Right lobe of liver (tissue), 6 donors: ENCODE measurements at regions not wholly inside any gene's neighbourhood (a gene's known extent, or its start where the extent isn't known, plus 50 kb on each side); places are given as distances from the start of the nearest gene placed in this dataset.

ENCODE experiments used
- ATAC-seq, 4 donors: fragments of 200-7000 bp; cut with Tn5 transposase; one replicate each; pipeline ENCODE4 v1.9.1; 2020; ENCODE audit warnings: mild to moderate bottlenecking in 4 of 4, moderate library complexity in 4 of 4
- DNase-seq, 3 donors: peaks; one replicate each; pipeline ENCODE4 v3.0.0-alpha.2; 2020
- H3K27ac ChIP-seq, 3 donors: fragments of 200-600 bp; one replicate each; pipeline ENCODE4 v1.8.0; 2022
- H3K27me3 ChIP-seq, 2 donors: fragments of 200-600 bp; one replicate each; pipeline ENCODE4 v1.8.0; 2022
- H3K36me3 ChIP-seq, 4 donors: fragments of 200-600 bp; sonication (generic) in 1 of 4; one replicate each; pipeline versions ENCODE4 v1.5.1 to v1.8.0; 2017 to 2022; ENCODE audit warnings: control low read depth in 1 of 4
- H3K4me1 ChIP-seq, 4 donors: fragments of 200-600 bp; sonication (generic) in 1 of 4; one replicate each; pipeline versions ENCODE4 v1.5.1 to v1.8.0; 2017 to 2022; ENCODE audit warnings: control low read depth in 1 of 4
- H3K4me3 ChIP-seq, 3 donors: fragments of 200-600 bp; one replicate each; pipeline ENCODE4 v1.8.0; 2022
- H3K9me3 ChIP-seq, 4 donors: fragments of 200-600 bp; sonication (generic) in 1 of 4; one replicate each; pipeline versions ENCODE4 v1.5.1 to v1.8.0; 2017 to 2022; ENCODE audit warnings: control low read depth in 1 of 4
- CTCF ChIP-seq, 4 donors: fragments of 200-600 bp in 3 of 4; fragments of 450-650 bp in 1 of 4; IDR thresholded peaks; one replicate each; pipeline versions ENCODE4 v1.5.1 to v1.8.0; 2016 to 2022; ENCODE audit warnings: antibody characterized with exemption in 4 of 4, mild to moderate bottlenecking in 2 of 4
- POLR2A ChIP-seq: fragments of 450-650 bp; IDR thresholded peaks from one replicate; pipeline ENCODE4 v1.6.1; 2017; ENCODE audit warnings: antibody characterized with exemption, mild to moderate bottlenecking
- whole genome bisulfite sequencing: methylation state at CpG from one replicate; pipeline ENCODE4 v1.1.6; 2018; ENCODE audit warnings: low coverage, low lambda C conversion rate; ENCODE audit not compliant: insufficient coverage; ENCODE audit errors: missing lambda C conversion rate; 5-methylcytosine and 5-hydroxymethylcytosine counted together
- intact Hi-C, 2 donors: fragments of 100-400 bp; cut with DNase I; formaldehyde crosslinking; loops; one replicate each; pipeline versions ENCODE4 v1.11.2 to v1.14.1; 2022
- donor health status: DM: no; HTN: yes; CAD: no.
- donor health status: DM: no; HTN: no; CAD: no.
- donor health status: DM: no; HTN: no; CAD: no.
- donor health status: DM: no; HTN: yes; CAD: no.
- donor health status: DM: no; HTN: yes; CAD: no.

GRCh38 chr6:147806697-147807096 is 298.2 kb downstream of the SAMD5 start:
- no peak for DNase-seq
- 100% methylated on average over 1 of the region's 1 CpG for WGBS
- intact Hi-C loops: no loop called here
- H3K9me3 ChIP-seq: peaks cover 0 to 9% (median 0%) of the 10 kb centered on the region in 4 donors
- no peaks in the 10 kb centered on the region for H3K4me1 ChIP-seq
- H3K4me3 ChIP-seq: no peak overlapping the region
- no peak for ATAC-seq
- no peaks in the 10 kb centered on the region for H3K36me3 ChIP-seq
- TF ChIP-seq POLR2A: no peak
- no peak for TF ChIP-seq CTCF (IDR thresholded peaks at IDR 0.05)
- no peaks in the 10 kb centered on the region for H3K27me3 ChIP-seq
- H3K27ac ChIP-seq: no peak overlapping the region

GRCh38 chr6:147808640-147809039 is 300.1 kb downstream of the SAMD5 start:
- no peaks in the 10 kb centered on the region for H3K27me3 ChIP-seq
- no peak for ATAC-seq
- H3K4me1 ChIP-seq: no peaks in the 10 kb centered on the region
- 42% methylated on average over 4 of the region's 4 CpGs for WGBS
- H3K36me3 ChIP-seq: no peaks in the 10 kb centered on the region
- H3K9me3 ChIP-seq: peaks cover 0 to 9% (median 0%) of the 10 kb centered on the region in 4 donors
- no peak for TF ChIP-seq CTCF (IDR thresholded peaks at IDR 0.05)
- TF ChIP-seq POLR2A: no peak
- H3K27ac ChIP-seq: no peak overlapping the region
- H3K4me3 ChIP-seq: no peak overlapping the region
- DNase-seq: no peak
- intact Hi-C loops: no loop called here

- intact Hi-C loops: no loop called here
- Histone ChIP-seq H3K9me3 (no peaks in the 10 kb centered on the region), H3K4me1 (no peaks in the 10 kb centered on the region), H3K27me3 (no peaks in the 10 kb centered on the region), H3K27ac (no peak overlapping the region), H3K4me3 (no peak overlapping the region), H3K36me3 (no peaks in the 10 kb centered on the region)
- ATAC-seq (no peak), DNase-seq (no peak)
- TF ChIP-seq POLR2A: no peak
- no peak for TF ChIP-seq CTCF (IDR thresholded peaks at IDR 0.05)
- 55% methylated on average over 6 of the region's 6 CpGs for WGBS
Measured at GRCh38 chr6:147811913-147812629, 303.6 kb downstream of the SAMD5 start.

GRCh38 chr6:147817042-147817689 is 308.7 kb downstream of the SAMD5 start:
- Histone ChIP-seq H3K4me1 (no peaks in the 10 kb centered on the region), H3K4me3 (no peak overlapping the region), H3K27me3 (no peaks in the 10 kb centered on the region), H3K9me3 (no peaks in the 10 kb centered on the region), H3K36me3 (no peaks in the 10 kb centered on the region), H3K27ac (no peak overlapping the region)
- no peak for DNase-seq
- no peak for TF ChIP-seq CTCF (IDR thresholded peaks at IDR 0.05)
- no peak for ATAC-seq
- intact Hi-C loops: no loop called here
- 82% methylated on average over 4 of the region's 4 CpGs for WGBS
